Skeletal muscle tissue (tissue), 3 donors: ENCODE measurements at regions not wholly inside any gene's neighbourhood (a gene's known extent, or its start where the extent isn't known, plus 50 kb on each side); places are given as distances from the start of the nearest gene placed in this dataset.

Experiments used
- H3K27ac ChIP-seq: one replicate; pipeline ENCODE4 v1.7.0; 2013; ENCODE audit warnings: mild to moderate bottlenecking, low read depth, low read length, inconsistent platforms
- H3K27me3 ChIP-seq, 3 donors: one replicate each; pipeline ENCODE4 v1.7.0; 2013; ENCODE audit warnings: low read length in 3 of 3; ENCODE audit not compliant: control insufficient read depth in 3 of 3, insufficient read depth in 3 of 3
- H3K36me3 ChIP-seq, 3 donors: one replicate each; pipeline ENCODE4 v1.7.0; 2013; ENCODE audit warnings: low read length in 3 of 3; ENCODE audit not compliant: control insufficient read depth in 3 of 3, insufficient read depth in 3 of 3
- H3K4me1 ChIP-seq, 3 donors: one replicate each; pipeline ENCODE4 v1.7.0; 2013; ENCODE audit warnings: low read length in 3 of 3, mild to moderate bottlenecking in 3 of 3; ENCODE audit not compliant: control insufficient read depth in 3 of 3, insufficient read depth in 3 of 3
- H3K4me3 ChIP-seq, 3 donors: one replicate each; pipeline ENCODE4 v1.7.0; 2013; ENCODE audit warnings: low read length in 3 of 3
- H3K9ac ChIP-seq, 3 donors: one replicate each; pipeline ENCODE4 v1.7.0; 2013; ENCODE audit warnings: low read length in 3 of 3, mild to moderate bottlenecking in 3 of 3, moderate library complexity in 2 of 3, low read depth in 1 of 3
- H3K9me3 ChIP-seq, 3 donors: one replicate each; pipeline ENCODE4 v1.7.0; 2013; ENCODE audit warnings: low read length in 3 of 3; ENCODE audit not compliant: control insufficient read depth in 3 of 3
- donor health status: Osteomylitis.

GRCh38 chr10:83612050-83612449, 527.3 kb upstream of the GHITM start:
- no peak overlapping the region for H3K9ac ChIP-seq
- no peak overlapping the region for H3K27ac ChIP-seq

GRCh38 chr10:83612746-83613145, 526.6 kb upstream of the GHITM start:
- Histone ChIP-seq H3K4me1 (no peaks in the 10 kb centered on the region), H3K27ac (no peak overlapping the region), H3K36me3 (no peaks in the 10 kb centered on the region), H3K9me3 (no peaks in the 10 kb centered on the region), H3K9ac (no peak overlapping the region), H3K4me3 (no peak overlapping the region), H3K27me3 (no peaks in the 10 kb centered on the region)

More at GRCh38 chr10:83612050-83612449, 527.3 kb upstream of the GHITM start:
- Histone ChIP-seq H3K36me3 (no peaks in the 10 kb centered on the region), H3K27me3 (no peaks in the 10 kb centered on the region), H3K4me1 (no peaks in the 10 kb centered on the region), H3K4me3 (no peak overlapping the region), H3K9me3 (no peaks in the 10 kb centered on the region)

DNA sequence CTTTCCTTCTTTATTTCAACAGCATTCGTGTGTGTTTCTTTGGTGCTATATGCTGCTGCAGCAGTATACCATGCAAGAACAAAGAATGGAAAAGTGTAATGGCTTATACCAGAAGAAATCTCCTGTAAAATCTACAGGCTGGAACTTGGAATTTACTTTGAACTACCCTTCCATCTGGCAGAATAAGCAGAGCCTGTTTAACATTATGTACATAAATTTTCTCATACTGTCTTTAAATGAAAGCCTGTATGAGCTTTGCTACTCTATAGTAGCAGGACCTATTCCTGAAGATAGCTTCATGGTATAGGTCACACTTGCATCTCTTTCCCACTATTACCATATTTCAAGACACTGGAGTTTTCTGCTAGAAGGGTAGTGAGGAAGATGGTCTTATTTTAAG, 522.1 kb upstream of the GHITM start:
- no peaks in the 10 kb centered on the region for H3K36me3 ChIP-seq
- no peaks in the 10 kb centered on the region for H3K9me3 ChIP-seq
- H3K27me3 ChIP-seq = no peaks in the 10 kb centered on the region
- no peak overlapping the region for H3K27ac ChIP-seq
- no peak overlapping the region for H3K9ac ChIP-seq
- no peaks in the 10 kb centered on the region for H3K4me1 ChIP-seq
- H3K4me3 ChIP-seq = no peak overlapping the region

DNA sequence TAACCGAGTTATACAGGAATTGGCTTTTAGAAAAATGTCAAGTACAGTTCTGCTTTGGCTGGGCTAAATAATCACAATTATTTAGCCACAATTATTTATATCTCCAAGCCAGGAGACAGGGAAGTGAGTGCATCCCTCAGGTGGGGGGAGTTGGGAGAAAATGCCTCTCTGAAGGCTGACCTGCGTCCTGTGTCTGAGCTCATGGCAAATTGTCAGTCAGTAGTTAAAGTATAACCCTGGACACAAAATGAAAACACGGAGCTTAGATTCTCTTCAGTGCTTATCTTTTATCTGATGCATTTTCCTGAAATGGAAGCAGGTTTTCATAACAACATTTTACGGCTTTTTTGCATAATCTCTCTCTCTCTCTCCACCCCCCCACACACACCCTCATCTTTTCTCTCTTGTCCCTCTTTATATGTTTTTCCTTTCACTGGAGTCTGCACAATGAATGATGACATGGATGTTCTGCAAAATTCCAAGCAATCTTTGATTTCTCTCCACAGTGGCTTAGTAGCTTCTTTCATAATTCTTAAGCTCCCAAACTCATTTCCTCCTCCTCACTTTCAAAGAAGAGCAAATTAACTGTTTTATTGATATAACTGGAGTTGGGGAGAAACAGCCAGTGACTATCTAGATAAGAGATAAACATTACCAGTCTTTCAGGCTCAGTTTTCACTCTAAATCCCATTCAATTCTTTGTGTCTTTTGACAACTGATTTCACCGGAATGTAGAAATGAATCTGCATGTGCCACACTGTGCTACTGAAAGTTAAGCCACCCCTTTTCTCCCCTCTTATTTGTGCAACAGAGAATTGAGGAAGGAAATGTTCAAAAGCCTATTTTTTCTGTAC, 521.4 kb upstream of the GHITM start:
- Histone ChIP-seq H3K36me3 (no peaks in the 10 kb centered on the region), H3K9me3 (no peaks in the 10 kb centered on the region), H3K4me1 (no peaks in the 10 kb centered on the region), H3K27me3 (no peaks in the 10 kb centered on the region), H3K9ac (no peak overlapping the region), H3K4me3 (no peak overlapping the region), H3K27ac (no peak overlapping the region)

GRCh38 chr10:83625831-83626360, 513.4 kb upstream of the GHITM start:
- no peak overlapping the region for H3K27ac ChIP-seq
- H3K9me3 ChIP-seq = no peaks in the 10 kb centered on the region
- no peaks in the 10 kb centered on the region for H3K27me3 ChIP-seq
- no peak overlapping the region for H3K9ac ChIP-seq
- no peaks in the 10 kb centered on the region for H3K36me3 ChIP-seq
- no peak overlapping the region for H3K4me3 ChIP-seq
- no peaks in the 10 kb centered on the region for H3K4me1 ChIP-seq

DNA sequence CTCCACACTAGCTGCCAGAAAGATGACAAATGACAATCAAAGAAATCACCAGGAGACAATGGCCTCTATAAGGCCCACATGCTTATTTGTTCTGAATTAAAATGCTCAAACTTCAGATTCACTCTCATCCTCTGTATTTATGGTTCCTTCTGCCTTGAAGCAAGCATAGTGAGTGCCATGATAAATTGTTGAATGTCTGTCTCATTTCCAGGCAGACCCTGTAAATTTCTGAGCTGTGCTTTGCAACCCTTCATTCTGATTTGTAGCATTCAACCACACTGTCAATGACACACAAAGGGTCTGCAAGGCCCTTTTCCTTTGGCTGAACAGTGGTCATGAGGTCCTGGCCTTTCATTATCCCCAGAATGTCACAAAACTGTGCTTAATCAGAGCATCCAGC, 506.6 kb upstream of the GHITM start:
- H3K9ac ChIP-seq = no peak overlapping the region
- no peaks in the 10 kb centered on the region for H3K27me3 ChIP-seq
- no peaks in the 10 kb centered on the region for H3K36me3 ChIP-seq
- no peaks in the 10 kb centered on the region for H3K9me3 ChIP-seq
- no peaks in the 10 kb centered on the region for H3K4me1 ChIP-seq
- H3K27ac ChIP-seq = no peak overlapping the region
- no peak overlapping the region for H3K4me3 ChIP-seq

DNA sequence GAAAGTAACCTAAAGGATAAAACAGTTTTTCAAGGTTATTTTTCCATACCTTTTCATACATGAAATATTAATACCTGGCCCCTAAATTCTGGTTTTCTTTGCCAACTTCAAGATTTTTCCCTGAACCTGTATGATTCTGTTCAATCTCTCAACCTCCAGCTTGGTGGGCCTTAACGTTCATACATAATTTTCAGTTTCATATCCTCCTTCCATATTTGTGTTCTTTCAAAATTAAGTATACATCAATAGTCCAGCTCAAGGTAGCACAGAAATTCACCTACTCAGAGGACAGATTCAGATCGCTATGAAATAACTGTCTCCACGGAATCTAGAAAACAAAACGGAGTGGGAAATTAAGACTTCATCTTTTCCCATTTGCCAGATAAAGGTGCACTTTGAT, 505.8 kb upstream of the GHITM start:
- no peak overlapping the region for H3K27ac ChIP-seq
- no peaks in the 10 kb centered on the region for H3K9me3 ChIP-seq
- H3K9ac ChIP-seq = no peak overlapping the region
- no peak overlapping the region for H3K4me3 ChIP-seq
- no peaks in the 10 kb centered on the region for H3K4me1 ChIP-seq
- no peaks in the 10 kb centered on the region for H3K36me3 ChIP-seq
- no peaks in the 10 kb centered on the region for H3K27me3 ChIP-seq

DNA sequence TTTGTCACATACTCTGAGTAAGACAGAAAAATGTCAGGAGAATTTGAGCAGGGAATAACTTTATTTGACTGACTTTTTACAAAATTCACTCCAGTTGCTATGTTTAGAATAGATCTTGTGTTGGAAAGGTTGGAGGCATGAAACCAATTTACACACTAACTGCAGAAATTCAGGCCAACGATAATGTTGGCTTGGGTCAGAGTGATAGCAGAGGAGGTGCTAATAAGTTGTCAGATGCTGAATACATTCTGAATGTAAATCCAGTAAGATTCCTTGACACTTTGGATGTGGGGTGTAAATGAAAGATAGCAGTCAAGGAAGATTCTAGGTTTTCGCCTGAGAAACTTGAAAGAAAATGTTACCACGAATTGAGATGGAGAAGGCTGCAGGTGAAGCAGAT, 502.5 kb upstream of the GHITM start:
- Histone ChIP-seq H3K36me3 (no peaks in the 10 kb centered on the region), H3K9me3 (no peaks in the 10 kb centered on the region), H3K27ac (no peak overlapping the region), H3K27me3 (no peaks in the 10 kb centered on the region), H3K4me1 (no peaks in the 10 kb centered on the region), H3K4me3 (no peak overlapping the region), H3K9ac (no peak overlapping the region)

- no peak overlapping the region for H3K9ac ChIP-seq
- no peaks in the 10 kb centered on the region for H3K4me1 ChIP-seq
- no peak overlapping the region for H3K27ac ChIP-seq
- H3K4me3 ChIP-seq = no peak overlapping the region
- no peaks in the 10 kb centered on the region for H3K36me3 ChIP-seq
- no peaks in the 10 kb centered on the region for H3K9me3 ChIP-seq
- no peaks in the 10 kb centered on the region for H3K27me3 ChIP-seq
These were observed 491.8 kb upstream of the GHITM start for GRCh38 chr10:83647526-83647925.

- H3K9me3 ChIP-seq = no peaks in the 10 kb centered on the region
- H3K36me3 ChIP-seq = no peaks in the 10 kb centered on the region
- H3K27ac ChIP-seq = no peak overlapping the region
- no peaks in the 10 kb centered on the region for H3K27me3 ChIP-seq
- no peaks in the 10 kb centered on the region for H3K4me1 ChIP-seq
- no peak overlapping the region for H3K4me3 ChIP-seq
- H3K9ac ChIP-seq = no peak overlapping the region
These were observed 491.1 kb upstream of the GHITM start for GRCh38 chr10:83648201-83648600.
